T-helper 2 cell treated with Interferon-gamma antibody and Interleukin-4, amounts not matched to agents 100 ng/mL and 5 ng/mL, for 36 hours (primary cell): ENCODE measurements at regions not wholly inside any gene's neighbourhood (a gene's known extent, or its start where the extent isn't known, plus 50 kb on each side); places are given as distances from the start of the nearest gene placed in this dataset.
"Not testable (repeated sequence)": the region's sequence is repeated elsewhere in the genome, so short reads cannot be mapped to it uniquely, and the experiment has no call there.

ENCODE experiments used
- intact Hi-C: fragments of 100-400 bp; cut with micrococcal nuclease; formaldehyde crosslinking; loops from one replicate; pipeline ENCODE4 v1.15.1; 2023

GRCh38 chr2:183788796-183789195 lies 664.6 kb downstream of the NUP35 start:
- intact Hi-C loops, result not testable (repeated sequence)

- intact Hi-C loops, result not testable (repeated sequence)
Observed at GRCh38 chr2:183792165-183792924, 668.1 kb downstream of the NUP35 start.

DNA sequence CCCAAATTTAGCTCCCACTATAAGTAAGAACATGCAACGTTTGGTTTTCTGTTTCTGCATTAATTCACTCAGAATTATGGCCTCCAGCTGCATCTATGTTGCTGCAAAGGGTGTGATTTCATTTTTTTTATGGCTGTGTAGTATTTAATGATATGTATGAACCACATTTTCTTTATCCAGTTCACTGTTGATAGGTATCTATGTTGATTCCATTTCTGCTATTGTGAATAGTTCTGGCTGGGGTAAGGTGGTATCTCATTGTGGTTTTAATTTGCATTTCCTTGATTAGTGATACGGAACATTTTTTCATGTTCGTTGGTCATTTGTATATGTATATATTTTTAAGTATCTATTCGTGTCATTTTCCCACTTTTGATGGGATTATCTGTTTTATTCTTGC lies 674.3 kb downstream of the NUP35 start:
- intact Hi-C loops, result no loop called here

DNA sequence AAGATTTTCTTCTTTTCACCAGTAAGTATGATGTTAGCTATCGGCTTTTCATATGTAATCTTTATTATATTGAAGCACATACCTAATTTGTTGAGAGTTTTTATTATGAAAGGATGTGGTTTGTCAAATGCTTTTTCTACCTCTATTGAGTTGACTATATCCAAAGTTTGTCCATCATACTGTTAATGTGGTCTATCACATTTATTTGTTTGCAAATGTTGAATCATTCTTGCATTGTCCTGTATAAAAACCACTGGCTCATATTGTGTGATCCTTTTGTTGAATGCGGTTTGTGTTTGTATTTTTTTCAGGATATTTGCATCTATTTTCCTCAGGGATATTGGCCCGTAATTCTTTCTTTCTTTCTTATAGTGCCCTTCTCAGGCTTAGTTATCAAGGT lies 675.5 kb downstream of the NUP35 start:
- intact Hi-C loops, result no loop called here

- intact Hi-C loops, result no loop called here
Observed at GRCh38 chr2:183803596-183803995, 679.4 kb downstream of the NUP35 start.

GRCh38 chr2:183807870-183808269 lies 683.6 kb downstream of the NUP35 start:
- intact Hi-C loops, result no loop called here

DNA sequence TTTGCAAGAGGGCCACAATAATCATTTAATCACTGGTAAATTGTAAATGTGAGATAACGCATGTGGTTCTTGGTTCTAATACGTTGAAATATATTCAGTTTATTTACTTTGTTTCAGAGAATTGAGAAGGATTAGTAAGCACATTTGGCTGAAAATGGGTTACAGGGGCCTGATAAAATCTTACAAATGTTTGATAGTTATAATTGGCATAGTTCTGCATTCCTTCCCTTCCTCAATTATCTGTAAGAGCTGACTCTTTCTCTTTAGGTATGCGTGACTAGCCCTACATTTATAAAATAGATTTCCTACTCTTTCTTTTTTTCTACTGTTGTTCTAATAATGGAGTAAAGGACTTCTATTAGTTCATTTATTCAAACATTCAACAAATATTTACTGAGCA lies 685.2 kb downstream of the NUP35 start:
- intact Hi-C loops, result no loop called here

DNA sequence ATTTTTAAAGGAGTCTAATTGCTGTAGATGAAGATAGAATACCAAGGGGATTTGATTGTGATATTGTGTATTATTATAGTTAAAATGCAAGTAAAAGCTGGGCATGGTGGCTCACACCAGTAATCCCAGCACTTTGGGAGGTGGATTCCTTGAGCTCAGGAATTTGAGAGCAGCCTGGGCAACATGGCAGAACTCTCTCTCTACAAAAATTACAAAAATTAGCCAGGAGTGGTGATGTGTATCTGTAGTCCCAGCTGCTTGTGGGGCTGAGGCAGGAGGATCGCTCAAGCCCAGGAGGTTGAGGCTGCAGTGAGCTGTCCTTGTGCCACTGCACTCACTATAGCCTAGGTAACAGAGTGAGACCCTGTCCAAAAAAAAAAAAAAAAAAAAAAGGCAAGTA lies 687.0 kb downstream of the NUP35 start:
- intact Hi-C loops, result no loop called here

DNA sequence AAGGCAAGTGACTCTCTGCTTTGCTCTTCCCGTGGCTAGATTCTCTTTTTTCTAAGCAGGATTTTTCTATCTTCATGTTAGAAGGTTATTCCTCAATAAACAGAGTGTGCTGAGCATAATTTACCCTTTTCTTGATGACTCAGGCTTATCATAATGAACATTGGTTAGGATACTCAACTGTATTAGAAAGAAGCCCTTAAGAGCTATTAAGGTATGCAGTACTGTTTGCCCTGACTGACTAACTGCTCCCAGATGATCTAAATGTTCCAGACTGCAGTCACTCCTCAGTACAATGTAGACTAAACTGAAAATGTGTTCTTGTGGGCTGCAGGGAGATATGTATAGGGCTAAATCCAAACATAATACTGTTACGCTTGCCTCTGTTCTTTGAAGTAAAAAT lies 687.8 kb downstream of the NUP35 start:
- intact Hi-C loops, result no loop called here

GRCh38 chr2:183825710-183826109 lies 701.5 kb downstream of the NUP35 start:
- intact Hi-C loops, result no loop called here

DNA sequence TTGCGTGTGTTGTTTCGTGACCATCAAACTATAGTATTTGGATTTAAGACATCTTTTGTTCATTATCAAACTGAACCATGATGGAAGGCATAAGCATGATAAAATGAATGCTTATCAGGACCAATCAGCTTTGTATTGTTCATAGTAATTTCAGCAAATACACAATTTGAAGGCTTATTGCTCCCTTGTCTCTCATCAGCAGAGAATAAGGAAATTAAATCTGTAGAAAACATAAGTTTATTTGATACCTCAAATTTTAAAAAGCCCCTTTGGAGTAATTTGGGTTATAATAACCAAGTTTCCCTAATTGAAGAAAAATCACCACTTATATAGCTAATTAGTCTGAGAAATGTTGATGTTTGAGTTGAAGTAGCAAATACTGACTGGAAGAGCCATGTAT lies 705.7 kb downstream of the NUP35 start:
- intact Hi-C loops, result no loop called here

- intact Hi-C loops, result no loop called here
Observed at GRCh38 chr2:183837157-183837556, 712.9 kb downstream of the NUP35 start.

DNA sequence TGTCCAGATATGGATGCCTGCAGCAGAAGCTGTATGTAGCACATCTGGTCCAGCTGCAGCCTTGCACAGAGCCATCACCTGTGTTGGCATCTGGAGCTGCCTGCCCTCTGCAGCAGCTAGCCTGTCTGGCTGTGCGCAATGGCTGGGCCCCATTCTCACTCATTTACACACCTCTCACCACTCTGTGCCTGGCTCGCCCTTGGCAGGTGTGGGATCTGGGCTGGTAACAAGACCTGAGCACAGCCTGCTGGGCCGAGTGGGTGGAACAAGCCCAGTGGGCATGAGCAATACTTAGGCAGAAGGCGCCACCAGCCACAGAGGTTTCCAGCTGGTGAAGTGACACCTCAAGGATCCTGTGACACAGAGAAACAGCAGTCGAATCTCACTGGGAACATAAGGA lies 714.1 kb downstream of the NUP35 start:
- intact Hi-C loops, result no loop called here

- intact Hi-C loops, result no loop called here
Observed at GRCh38 chr2:183840061-183840584, 715.9 kb downstream of the NUP35 start.

DNA sequence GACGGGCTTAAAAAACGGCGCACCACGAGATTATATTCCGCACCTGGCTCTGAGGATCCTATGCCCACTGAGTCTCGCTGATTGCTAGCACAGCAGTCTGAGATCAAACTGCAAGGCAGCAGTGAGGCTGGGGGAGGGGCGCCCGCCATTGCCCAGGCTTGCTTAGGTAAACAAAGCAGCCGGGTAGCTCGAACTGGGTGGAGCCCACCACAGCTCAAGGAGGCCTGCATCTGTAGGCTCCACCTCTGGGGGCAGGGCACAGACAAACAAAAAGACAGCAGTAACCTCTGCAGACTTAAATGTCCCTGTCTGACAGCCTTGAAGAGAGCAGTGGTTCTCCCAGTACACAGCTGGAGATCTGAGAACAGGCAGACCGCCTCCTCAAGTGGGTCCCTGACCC lies 725.6 kb downstream of the NUP35 start:
- intact Hi-C loops, result not testable (repeated sequence)

DNA sequence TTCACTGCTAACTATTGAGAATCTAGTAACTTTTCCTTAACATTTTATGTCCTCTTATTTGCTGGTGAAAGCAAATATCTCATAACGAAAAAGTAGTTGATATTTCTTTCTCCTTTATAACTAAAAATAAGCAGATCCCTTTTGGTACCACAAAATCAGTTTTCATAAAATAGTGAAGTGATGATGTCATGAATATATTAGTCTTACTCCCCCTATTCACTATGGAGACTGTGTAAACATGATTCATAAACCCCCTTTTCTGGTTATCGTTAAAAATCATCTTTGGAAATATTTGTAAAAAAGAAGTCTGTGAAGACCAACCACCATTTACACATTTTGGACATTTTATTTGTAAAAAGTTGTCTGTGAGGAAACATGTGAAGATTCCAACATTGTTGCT lies 734.9 kb downstream of the NUP35 start:
- intact Hi-C loops, result no loop called here

- intact Hi-C loops, result no loop called here
Observed at GRCh38 chr2:183866666-183867065, 731.7 kb upstream of the ZNF804A start.

GRCh38 chr2:183867206-183867605 lies 731.1 kb upstream of the ZNF804A start:
- intact Hi-C loops, result no loop called here

DNA sequence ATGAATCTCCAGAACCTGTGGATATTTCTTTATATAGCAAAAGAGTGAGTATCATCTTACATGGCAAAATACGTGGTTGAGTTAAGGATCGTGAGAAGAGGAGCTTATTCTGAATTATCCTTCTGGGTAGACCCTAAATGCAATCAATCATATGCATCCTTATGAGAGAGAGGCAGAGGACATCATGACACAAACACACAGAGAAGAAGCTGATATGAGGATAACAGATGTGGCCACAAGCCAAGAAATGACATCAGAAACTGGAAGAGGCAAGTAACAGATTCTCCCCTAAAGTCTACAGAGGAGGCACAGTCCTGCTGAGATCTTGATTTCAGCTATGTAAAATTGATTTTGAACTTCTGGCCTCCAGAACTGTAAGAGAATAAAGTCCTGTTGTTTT lies 730.2 kb upstream of the ZNF804A start:
- intact Hi-C loops, result no loop called here

DNA sequence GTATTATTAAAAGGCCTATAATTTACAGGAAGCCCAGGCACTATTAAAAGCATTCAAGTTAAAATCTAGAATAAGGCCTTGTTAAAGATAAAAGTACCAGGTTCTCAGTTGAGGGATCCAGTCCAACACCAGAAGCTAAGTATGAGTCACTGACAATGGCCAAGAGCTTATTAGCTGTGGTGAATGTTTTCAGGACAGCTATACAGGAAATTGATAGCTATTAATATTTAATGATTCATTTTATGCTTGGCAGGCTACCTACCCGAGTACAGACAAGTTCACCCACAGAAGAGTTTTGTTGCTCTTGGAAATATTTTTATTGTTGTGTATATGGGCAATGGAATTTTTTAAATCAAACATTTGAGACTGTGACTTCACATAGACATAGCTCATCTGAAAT lies 729.6 kb upstream of the ZNF804A start:
- intact Hi-C loops, result no loop called here

DNA sequence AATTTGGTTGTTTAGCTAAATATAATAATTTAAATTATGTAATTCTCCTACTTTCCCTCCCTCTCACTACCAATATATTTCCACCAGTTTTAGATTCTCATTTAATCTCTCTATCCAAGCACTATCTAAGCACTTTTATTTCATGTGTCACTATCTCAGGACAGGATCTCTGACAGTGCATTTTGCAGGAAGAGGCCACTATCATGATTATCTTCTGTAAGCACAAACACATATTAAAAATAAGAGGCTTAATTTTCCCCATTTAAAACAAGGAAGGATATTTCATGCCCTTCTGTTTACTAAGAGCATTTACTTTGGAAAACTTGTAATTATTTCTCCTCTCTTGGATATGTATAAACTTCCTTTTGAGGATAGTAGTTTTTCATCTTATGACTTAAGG lies 726.2 kb upstream of the ZNF804A start:
- intact Hi-C loops, result no loop called here

DNA sequence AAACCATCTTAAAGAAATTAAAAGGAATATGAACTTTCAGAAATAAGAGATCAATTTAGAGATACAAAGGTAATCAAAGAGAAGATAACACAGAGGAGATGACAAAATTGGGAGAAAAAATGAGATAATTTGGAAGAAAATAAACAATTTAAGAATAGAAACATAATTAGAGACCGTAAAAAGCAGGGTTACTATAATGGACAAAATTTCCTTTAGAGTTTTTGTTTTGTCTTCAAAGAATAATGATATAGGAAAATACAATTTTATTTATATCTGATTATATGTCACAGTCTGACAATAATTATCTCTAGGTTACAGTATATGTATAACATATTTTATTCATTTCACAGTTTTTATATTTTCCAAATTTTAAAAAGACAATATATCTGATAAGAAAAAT lies 716.4 kb upstream of the ZNF804A start:
- intact Hi-C loops, result no loop called here

DNA sequence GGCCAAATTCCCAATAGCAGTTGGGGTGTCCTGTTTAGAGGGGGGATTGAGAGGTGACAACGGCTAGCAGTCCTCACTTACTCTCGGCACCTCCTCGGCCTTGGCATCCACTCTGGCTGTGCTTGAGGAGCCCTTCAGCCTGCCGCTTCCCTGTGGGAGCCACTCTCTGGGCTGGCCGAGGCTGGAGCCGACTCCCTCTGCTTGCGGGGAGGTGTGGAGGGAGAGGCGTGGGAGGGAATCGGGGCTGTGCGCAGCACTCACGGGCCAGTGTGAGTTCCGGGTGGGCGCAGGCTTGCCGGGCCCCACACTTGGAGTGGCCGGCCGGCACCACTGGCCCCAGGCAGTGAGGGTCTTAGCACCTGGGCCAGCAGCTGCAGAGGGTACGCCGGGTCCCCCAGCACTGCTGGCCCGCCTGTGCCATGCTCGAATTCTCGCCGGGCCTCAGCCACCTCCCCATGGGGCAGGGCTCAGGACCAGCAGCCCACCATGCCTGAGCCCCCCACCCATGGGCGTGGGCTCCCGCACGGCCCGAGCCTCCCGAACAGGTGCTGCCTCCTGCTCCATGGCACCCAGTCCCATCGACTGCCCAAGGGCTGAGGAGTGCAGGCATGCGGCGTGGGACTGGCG lies 705.9 kb upstream of the ZNF804A start:
- intact Hi-C loops, result no loop called here
